GM21360 (cell line): ENCODE measurements at regions not wholly inside any gene's neighbourhood (a gene's known extent, or its start where the extent isn't known, plus 50 kb on each side); places are given as distances from the start of the nearest gene placed in this dataset.

Experiments used
- ATAC-seq: cut with Tn5 transposase; IDR thresholded peaks from one replicate; pipeline ENCODE4 v1.9.1; 2021; ENCODE audit warnings: mild to moderate bottlenecking, moderate library complexity; ENCODE audit not compliant: unreplicated experiment

DNA sequence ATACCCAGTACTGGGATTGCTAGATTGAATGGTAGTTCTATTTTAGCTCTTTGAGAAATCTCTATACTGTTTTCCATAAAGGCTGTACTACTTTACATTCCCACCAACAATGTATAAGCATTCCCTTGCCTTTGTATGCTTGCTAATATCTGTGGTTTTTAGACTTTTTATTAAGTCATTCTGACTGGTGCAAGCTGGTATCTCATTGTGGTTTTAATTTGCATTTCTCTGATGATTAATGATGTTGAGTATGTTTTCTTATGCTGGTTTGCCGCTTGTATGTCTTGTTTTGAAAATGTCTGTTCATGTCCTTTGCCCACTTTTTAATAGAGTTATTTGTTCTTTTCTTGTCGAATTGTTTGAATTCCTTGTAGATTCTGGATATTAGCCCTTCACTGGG is 512.7 kb upstream of the PAPPA start:
- no peak for ATAC-seq

DNA sequence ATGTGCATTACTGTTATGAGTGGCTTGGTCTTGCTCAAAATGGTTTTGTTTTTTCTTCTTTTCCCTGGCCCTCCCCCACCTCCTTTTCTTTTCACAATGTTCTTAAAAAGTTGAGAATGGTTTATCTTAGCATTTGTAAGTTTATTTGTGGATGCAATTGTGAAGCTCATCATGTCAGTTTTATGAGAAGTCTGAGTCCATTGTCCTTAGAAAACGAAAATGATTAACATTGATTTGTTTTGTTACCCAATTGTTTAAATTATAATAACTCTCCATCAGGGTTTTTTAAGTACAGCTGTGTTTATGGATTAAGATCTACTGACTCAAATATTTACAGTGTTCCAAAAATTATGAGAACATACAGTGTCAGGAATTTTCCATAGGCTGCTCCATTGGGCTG is 511.3 kb upstream of the PAPPA start:
- ATAC-seq = no peak

DNA sequence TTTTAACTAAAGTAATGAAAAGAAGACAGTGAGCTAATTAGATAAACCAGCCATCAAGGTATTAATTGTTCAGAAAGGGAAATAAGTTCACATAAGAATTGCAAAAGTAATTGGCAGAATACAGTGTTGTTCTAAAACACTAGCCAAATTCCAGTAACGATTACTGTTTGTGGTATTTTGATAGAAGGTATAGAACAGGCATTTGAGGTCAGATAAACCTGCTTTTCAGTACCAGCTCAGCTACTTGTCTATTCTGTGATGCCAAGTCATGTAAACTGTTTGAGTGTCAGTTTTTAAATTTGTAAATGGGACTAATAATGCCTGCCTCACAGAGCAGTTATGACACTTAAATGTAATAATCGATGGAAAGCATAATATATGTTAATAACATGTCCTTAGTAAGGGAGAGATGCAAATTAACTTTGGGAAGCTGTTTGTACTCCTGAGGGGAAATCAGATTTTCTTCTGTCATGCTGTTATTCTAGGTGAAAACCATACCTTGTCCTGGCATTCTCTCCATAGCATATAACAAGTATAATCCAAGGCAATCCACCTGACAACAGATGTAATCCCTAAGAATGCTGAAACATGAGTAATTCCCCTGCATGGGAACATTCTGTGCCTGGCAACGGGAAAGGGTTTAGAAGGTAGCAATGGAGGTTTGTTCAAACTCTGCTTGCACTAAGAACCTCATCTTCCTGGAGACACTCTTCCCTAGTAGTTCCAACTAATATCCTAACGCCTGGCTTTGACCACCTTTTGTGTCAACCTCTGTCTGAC is 509.5 kb upstream of the PAPPA start:
- ATAC-seq = no peak

DNA sequence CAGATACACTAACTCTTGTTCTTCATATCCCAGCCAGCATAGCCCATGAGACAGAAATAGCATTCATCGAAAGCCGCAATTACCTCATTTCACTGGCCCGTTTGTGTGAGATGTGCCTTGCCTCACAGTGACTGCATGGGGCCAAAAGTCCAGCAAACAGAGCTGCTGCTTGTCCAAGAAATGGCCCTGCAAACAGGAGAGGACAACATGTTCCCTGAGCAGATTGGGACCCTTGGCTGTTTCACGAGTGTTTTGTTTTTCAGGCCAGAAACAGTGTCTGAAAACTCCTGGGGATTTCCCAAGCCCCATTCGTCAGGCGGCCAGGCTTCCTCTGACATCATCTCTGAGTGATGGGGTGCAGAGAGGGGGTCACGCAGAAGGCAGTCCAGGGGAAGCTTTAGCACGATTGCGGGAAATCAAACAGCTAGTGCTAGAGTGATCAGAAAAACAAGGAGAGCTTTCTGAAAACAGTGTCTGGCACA is 503.6 kb upstream of the PAPPA start:
- ATAC-seq = no peak

DNA sequence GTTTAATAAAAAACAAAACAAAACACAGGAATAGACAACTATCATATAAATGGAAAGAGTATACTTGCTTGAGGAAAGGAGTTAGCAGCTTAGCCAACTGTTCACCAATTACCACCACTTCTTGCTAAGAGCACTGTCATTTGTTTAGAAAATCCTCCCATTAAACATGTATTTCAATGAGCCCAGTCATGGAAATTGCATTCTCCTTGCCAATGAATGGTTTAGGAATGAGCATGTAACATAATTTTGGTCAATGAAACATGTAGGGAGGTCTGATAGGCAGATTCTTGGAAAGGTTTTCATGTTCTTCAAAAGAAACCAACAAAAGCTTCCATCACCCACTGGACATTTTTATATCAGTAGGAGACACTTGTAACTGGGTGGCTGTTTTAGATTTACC is 502.8 kb upstream of the PAPPA start:
- ATAC-seq = no peak

DNA sequence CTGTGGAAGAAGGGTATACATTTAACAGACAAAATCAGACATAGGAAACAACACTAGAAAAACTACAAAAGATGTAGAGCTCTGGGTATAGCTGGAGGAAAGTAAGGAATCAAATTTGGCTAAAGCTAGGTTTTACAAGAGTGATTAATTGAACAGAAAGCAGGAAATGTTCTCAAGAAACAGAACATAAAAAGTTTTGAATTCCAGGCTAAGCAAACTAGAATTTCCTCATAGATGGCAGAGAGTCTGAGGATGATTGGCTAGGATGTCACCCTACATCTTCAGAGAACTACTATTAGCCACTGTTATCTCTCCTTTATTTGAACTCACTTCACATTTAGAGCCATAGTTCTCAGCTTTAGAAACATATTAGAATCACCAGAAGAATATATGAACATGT is 502.1 kb upstream of the PAPPA start:
- ATAC-seq = no peak

DNA sequence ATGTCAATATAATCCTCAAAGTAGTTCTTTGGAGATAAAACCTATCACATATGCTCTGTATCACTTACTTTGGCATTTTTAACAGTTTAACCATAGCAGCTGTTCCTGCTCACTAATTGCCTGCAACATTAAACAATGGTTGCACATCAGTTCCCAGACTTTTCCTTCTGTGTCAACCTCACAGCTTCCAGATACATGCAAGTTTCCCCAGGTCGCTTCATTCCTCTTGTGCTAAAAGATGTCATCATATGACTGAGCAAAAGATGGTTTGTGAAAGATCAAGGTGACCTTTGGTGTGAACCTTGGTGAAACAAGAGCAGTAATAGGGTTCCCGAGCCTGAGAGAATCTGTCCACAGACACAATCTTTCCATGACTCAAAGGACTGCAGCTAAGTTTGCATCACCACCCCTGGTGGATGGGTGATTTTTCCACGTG is 500.4 kb upstream of the PAPPA start:
- ATAC-seq = no peak

DNA sequence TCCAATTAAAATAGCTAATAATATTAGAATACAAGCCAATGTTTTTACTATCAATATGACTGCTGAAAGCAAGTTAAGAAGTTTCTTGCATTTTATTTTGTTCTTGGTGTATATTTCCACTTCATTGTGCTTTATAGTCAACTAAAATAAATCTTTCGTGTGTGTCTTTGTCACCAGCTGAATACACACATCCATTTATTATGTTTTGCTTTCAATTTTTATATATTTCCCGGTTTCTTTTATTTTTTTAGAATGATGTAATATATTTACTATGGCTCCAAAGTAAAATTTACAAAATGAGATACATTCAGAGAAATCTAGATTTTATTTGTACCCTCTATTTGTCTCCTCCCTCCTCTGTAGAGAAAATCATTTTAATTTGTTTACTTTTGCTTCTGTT is 495.9 kb upstream of the PAPPA start:
- ATAC-seq = no peak

DNA sequence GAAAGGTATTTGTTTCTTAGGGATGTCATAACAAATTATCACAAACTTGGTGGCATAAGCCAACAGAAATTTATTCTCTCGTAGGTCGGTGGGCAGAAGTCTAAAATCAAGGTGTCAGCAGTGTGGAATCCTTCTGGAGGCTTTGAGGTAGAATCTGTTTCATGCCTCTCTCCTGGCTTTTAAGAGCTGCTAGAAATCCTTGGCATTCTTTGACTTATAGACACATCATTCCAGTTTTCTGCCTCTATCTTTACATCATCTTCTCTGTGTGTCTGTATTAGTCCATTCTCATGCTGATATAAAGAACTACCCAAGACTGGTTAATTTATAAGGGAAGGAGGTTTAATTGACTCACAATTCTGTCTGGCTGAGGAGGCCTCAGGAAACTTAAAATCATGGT is 488.1 kb upstream of the PAPPA start:
- no peak for ATAC-seq

DNA sequence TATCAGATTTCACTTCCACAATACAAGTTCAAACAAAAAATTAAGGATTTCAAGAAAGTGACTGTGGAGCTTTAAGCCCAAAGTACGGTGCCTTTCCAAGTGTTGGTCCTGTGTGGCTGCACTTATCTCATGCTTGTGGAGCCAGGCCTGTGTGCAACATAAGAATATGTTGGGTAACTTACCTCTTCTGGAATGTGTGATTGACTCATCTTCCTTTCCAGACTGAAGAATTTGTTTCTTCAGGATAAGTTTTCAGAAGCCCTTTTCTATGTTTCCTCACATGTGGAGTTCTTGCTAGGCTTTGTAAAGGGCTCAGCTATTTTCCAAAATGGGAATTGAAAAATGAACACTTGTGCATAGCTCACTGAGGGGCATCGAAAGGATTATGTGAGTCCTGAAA is 485.1 kb upstream of the PAPPA start:
- ATAC-seq = no peak

DNA sequence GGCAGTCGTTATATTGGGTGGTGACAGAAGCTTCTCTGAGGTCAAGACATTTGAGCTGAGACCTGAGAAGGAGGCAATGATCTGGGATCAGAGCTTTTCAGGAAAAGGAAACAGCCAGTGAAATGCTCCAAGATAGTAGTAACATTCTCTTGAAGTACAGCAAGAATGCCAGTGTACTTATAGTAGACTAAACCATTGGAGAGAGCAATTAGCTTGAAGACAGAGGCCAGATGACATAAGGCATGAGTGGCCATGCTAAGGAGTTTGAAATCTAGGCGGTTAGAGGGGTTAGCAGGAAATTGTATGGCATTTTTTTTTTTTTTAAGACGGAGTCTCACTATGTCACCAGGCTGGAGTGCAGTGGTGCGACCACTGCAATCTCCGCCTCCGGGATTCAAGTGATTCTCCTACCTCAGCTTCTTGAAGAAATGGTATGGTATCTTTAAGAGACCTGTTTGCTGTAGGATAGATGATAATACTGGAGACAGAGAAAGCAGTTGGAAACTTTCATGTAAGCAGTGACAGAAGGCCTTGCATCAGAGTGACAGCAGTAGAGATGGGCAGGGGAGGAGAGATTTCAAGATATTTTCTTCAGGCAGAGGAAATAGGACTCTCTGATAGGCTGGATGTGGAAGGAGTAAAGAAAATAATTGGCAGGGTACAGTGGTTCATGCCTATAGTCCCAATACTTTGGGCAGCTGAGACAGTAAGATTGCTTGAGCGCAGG is 482.2 kb upstream of the PAPPA start:
- ATAC-seq = no peak

DNA sequence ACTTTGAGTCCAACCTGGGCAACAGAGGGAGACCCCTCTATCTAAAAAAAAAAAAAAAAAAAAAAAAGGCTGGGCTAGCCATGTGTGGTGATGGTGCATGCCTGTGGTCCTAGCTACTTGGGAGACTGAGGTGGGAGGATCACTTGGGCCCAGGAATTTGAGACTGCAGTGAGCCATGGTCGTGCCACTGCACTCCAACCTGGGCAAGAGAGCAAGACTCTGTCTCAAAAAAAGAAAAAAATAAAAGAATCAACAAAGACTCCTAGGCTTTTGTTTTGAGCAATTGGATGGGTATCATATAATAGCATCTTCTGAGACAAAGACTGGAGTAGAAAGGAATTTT is 481.7 kb upstream of the PAPPA start:
- no peak for ATAC-seq

DNA sequence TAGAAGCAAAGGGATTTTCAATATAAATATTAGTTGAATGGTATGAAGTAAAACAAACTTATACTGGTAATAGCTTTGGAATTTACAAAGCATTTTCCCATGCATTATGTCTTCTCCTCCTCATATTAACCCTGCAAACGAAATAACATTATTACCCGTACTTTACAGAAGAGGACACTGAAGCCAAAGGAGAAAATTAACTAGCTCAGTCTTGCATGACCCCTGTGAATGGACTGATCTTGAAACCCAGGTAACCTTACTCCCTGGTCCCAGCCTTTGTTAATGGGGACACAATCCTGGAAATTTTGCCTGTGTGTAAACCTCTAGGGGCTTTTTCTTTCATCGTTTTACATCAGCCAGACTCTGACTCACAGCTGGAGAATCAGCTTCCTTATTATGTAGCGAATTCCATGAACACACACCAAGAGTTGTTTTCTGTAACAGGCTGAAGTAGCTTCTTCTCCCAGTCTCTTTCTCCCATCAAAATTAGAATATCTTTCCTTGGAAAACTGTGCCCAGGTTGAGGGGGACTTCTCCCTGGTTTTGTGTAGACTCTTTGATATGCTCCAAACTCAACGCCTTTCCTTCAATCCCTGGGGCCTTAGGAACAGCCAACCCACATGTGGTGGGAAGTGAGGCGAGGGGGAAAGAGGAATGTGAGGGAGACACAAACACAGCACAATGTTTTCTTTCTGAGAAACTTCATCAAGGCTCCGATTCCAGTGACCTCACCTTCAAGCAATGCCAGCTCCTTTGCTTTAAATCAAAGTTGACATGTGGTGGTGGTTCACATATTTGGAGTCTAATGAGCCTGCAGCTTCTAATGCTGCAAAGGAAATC is 480.9 kb upstream of the PAPPA start:
- ATAC-seq = no peak

DNA sequence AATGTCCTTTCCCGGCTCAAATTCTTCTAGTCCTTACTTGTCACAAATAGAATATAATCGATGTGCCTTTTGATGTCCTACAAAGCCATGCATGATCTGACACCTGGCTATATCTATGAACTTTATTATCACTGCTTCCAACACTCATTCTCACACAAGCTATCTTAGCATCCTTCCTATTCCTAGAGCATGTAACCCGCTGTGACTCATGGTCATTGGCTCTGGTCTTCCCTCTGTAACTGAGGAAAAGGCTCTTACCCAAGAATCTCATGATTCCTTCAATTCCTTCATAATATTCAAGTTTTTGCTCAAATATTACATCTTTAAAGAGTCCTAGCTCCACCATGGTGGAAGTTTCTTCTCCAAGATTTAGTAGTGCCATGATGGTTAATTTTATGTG is 480.0 kb upstream of the PAPPA start:
- no peak for ATAC-seq

DNA sequence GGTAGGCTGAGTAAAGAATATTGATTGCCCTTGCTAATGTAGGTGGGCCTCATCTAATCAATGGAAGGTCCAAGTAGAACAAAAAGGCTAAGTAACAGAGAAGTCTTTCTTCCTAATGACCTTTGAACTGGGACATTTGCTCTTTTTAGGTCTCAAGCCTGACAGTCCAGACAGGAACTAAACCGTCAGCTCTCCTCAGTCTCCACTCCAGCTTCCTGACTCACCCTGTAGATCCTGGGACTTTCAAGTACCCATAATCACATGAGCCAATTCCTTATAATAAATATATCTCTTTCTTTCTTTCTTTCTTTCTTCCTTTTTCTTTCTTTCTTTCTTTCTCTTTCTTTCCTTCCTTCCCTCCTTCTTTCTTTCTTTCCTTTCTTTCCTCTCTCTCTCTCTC is 479.5 kb upstream of the PAPPA start:
- ATAC-seq = no peak

DNA sequence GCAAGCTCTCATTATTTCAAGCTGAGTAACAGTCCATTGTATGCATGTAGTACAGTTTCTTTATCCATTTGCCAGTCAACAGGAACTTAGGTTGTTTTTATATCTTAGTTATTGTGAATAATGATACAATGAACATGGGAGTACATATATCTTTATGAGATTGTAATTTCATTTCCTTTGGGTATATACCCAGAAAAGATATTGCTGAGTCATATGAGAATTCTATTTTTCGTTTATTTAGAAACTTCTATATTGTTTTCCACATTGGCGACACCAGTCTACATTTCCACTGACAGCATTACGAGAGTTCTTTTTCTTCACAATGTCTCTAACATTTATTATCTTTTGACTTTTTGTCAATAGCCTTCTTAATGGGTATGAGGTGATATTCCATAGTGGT is 477.8 kb upstream of the PAPPA start:
- ATAC-seq = no peak

DNA sequence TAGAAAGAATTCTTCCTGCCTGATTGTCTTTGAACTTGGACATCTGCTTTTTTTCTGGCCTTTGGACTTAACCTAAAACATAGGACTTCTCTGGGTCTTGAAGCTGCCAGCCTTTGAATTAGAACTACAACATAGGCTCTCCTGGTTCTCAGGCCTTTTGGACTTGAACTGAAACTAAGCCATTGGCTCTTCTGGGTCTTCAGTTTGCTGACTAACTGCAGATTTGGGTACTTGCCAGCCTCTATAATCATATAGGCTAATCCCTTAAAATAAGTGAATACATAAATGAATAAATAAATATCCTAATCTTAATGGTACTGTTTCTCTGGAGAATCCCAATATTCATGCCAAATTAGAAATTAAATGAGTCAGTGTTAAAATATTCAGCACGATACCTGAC is 473.4 kb upstream of the PAPPA start:
- ATAC-seq = no peak

DNA sequence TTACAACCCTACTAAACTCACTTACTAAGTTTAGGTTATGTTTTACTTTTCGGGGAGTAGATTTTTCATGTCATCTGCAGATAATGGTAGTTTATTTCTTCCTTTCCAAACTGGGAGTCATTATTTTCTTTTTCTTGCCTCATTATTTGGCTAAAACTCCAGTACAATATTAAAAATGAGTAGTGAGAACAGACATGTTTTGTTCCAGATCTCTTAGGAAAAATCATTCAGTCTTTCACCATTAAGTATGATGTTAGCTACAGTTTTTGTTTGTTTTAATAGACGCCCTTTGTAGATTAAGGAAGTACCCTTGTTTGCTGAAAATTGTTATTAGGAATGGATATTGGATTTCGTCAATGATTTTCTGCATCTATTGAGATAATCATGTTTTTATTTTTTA is 472.0 kb upstream of the PAPPA start:
- ATAC-seq = no peak

DNA sequence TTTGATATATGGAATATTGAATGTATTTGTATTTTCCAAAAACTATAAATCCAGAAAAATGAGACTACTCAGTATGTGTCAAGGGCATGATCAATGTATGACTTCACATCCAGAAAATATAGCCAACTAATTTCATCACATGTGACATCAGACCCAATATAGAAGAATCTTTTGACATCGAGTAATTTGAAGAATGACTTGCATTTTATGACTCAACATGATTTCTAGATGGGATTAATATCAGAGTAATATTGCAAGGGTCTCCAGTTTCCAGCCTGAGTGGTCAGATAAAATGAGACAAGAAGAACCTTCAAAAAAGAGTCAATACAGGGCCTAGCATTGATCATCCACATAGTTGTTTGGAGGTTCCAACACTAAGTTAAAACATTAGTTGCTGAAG is 467.5 kb upstream of the PAPPA start:
- no peak for ATAC-seq

DNA sequence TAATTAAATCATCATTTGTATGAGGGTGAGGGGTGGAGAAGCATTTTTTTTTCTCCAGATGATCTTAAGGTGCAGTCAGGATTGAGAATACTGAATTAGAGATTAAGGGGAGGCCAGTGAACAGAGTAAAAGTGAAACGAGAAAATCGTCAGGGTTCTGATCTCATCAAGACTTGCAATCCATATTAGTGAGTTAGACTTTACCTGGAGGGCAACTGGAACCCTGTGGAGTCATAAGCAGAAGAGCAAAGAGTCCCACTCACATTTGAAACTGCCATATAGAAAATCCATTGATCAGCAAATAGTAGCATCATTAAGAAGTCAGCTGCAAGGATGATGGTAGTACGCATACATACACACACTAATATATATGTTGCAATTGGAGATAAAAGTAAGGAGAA is 466.2 kb upstream of the PAPPA start:
- ATAC-seq = no peak

DNA sequence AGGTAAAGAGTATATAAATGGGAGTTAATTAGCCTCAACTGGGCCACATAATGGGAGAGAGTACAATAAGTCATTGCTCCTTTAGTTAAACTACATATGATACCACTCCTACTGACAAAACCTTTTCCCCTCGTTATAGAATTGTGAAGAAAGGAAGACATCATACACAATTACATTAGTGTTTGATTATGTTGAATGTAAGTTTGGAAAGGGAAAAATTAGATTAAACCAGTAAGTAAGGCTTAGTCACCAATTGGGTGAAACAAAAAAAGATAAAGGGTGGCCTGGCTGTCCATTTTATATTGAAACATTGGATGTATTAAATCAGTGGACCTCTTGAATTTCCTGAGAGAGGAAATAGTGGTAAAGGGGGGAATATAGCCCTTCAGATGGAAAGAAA is 464.3 kb upstream of the PAPPA start:
- no peak for ATAC-seq
